Limb (tissue), 2 donors: ENCODE measurements at regions not wholly inside any gene's neighbourhood (a gene's known extent, or its start where the extent isn't known, plus 50 kb on each side); places are given as distances from the start of the nearest gene placed in this dataset.

ENCODE experiments used
- DNase-seq, 2 donors: peaks; one replicate each; pipeline ENCODE4 v3.0.0-alpha.2; 2016; ENCODE audit errors: extremely low spot score in 2 of 2

DNA sequence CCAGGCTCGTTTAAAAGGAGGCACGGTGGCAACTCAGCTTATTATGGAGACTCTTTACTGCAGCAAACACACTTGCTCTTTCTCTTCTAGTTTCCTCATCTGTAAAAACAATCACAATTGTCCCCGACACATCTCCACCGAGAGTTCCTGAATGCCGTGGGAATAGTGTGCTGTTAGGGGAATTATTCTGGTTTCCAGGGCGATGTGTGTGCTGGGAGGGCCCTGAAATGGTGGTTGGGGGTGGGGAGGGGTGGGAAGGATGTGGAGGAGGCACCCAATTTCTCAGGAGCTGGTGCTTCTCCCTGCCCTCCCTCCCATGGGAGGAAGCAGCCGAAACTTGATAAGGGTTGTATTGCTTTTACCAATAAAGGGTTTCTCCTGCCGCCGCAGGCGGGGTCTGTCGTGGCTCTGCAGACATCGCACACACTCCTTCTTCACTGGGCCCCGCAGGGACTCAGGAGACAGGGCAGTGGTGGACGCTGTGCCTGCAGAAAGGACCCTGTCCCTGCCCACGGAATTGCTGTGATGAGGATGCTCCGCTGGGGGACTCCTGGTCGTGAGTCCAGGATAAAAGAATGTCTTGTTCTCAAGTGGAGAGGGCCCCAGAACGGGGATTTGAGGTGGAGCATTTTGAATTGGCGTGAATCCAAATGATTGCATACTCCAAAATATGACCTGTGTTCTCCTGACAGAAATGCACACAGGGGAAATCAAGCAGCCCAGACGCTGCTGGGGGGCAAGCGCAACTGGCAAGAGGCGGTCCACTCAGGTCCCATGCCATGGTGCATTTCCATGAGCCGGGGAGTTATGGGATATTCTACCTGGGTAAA is 119.2 kb downstream of the ACKR3 start:
- DNase-seq: no peak

DNA sequence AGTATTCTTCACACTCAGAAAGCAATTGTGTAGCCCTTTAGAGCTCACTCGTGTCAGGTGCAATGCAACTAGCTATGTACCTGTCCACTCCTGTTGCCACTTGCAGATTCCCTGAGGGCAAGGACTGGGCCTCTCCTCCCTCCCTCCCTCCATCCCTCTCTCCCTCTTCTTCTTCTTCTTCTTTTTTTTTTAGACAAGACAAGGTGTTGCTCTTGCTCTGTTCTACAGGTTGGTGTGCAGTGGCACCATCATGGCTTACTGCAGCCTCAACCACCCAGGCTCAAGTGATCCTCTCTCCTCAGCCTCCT is 119.7 kb downstream of the ACKR3 start:
- no peak for DNase-seq

DNA sequence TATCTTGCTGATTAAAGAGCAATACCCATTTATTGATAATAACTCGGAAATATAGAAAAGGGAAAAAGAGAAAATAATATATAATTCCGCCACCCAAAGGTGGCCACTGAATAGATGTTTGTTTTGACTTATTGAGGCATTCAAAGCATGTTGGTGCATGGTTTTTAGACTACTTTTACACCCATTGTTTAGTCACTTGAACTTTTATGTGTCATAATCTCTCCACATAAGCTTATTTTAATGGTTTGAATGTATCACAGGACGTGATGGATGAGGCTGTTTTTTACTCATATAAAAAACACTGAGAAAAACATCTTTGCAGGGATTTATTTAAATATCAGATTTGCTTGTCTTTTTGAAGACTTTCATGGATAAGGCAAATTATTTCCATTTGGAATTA is 120.4 kb downstream of the ACKR3 start:
- DNase-seq: no peak

DNA sequence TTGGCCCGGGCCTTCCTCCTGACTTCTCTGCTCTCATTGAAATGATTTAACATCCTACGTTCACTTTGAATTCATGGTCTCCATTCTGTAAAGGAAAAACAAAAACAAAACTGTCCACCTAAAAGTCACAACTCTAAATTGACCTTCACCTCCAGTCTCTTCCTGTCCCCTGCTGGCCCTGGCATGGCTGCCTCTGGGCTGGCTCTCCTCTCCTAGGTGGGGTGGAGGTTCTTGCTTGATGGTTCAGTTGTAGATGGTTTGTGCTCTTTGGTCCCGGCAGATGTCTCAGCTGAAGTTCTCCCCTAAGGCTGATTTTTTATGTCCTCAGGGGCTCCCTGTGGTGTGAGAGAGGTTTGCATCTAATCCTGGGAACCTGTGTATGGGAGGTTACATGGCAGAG is 121.1 kb downstream of the ACKR3 start:
- no peak for DNase-seq

DNA sequence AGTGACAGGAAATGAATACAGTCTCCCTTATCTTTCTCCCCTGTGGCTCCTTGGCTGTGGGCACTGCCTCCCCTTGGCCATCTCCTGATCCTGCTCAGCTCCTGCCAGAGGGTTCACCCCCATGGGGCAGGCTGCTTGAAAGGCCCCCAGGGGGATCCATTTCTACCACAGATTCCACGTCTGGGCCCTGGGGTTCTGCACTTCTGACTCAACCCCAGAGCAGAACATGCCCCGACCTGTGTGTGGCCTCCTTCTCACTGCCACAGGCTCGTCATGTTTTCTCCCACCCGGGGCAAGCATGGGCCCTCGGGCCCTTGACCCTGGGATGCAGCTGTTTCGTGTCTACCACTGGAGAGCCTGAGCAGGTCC is 122.2 kb downstream of the ACKR3 start:
- DNase-seq: no peak

DNA sequence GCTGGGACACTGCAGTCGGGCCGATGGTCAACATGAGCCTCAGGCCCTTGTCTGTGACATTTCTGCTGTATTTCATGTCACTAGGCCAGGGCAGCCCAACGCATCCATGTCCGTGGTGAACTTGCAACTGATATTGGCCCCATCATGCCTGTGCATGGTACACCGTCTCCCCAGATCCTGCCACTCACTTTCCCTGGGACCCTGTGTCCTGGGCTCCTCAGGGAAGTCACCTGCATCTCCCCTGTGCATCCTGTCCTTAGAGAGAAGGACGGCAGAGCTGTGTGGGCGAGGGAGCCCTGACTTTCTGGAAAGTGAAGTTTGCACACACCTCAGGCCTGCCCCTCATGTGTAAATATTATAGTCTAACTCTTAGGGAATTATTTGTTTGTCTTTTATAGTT is 123.3 kb downstream of the ACKR3 start:
- no peak for DNase-seq

DNA sequence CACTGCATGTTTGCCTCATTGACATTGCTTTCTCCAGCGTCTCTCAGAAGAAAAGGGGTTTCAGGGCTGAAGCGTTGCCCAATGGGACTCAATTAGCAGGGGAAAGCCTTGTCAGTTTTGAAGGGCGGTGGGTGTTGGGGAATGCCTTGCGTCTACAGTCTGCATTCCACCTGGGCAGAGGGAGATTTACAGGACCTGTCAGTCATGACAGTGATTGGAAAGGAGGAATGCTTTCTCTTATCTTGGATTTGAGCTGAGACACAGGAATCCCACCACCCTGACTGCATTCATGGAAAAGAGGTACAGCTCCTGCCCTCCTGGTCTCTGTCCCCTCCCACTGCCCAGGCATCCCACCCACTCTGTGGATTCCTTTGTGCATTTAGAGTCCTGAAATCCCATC is 123.9 kb downstream of the ACKR3 start:
- no peak for DNase-seq

DNA sequence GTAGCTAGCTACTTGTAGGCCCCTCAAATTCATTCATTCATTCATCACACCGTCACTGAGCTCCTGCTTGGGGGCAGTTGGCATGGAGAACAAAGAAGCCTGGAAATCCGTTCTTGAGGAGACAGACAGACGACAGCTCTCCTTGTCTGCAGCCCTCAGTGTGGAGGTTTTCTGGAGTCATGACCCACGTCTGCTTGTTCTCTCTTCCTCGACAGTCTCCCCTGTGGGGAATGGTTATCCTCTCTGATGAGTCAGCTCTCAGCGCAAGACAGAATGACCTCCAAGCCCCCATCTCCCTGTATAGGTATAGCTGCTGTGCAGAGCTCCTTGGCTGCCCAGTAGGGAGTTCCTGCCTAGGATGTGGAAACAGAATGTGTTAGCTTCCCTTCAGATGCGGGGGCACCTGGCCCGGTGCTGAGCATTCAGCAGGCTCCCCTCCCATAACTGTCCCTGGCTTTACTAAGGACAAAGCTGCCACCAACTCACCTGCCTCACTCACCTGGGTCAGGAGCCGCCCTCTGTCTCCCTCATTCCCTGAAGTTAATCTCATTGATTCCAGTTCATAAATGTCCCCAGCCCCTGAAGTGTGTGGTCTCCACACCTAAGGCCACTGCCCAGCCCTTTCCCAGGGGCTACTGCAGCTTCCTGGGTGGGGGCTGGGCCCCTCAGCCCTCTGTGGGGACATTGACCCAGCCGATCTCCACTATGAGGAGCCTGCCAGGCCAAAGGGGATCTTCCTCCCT is 124.7 kb downstream of the ACKR3 start:
- DNase-seq: no peak

DNA sequence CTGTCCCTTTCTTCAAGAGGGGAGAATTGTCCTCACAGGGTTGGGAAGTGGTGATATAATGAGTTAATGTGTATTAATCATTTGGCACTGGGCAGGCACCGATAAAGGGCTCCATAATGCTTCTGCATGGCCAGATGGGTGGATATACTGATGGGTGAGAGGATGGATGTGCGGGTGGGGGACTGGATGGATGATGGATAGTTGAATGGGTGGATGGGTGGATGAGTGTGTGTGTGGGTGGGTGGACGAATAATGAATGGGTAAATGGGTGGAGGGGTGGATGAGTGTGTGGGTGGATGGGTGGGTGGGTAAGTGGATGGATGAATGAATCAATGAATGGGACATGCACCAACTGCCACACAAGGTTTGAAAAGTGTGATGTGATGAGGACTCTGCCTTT is 127.2 kb downstream of the ACKR3 start:
- DNase-seq: no peak

DNA sequence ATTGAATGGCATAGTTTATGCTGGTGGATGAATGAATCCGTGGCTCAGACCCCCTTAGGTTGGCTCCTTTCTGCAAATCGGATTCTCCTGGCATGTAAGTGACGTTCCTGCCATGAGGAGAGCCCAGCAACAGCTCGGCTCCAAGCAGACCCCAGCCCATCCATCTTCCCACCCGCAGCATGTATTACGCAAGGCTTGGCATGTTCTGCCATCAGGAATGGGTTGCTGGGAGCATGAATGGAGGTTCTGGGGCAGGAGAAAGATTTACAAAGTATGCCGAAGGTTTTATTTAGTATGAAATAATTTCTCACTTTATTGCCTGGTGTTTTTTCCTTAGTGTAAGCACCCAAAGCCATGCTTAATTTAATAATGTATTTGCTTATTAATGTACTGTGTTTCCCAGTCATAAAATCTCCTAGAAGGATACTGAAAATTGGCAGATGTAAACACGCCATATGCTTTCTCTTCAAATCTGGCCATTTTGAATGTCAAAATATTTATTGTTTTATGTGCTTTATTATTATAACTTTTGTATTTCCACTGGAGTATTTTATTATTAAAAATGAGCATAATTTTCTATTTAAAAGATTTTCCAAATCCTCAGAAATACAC is 128.5 kb downstream of the ACKR3 start:
- DNase-seq: no peak

DNA sequence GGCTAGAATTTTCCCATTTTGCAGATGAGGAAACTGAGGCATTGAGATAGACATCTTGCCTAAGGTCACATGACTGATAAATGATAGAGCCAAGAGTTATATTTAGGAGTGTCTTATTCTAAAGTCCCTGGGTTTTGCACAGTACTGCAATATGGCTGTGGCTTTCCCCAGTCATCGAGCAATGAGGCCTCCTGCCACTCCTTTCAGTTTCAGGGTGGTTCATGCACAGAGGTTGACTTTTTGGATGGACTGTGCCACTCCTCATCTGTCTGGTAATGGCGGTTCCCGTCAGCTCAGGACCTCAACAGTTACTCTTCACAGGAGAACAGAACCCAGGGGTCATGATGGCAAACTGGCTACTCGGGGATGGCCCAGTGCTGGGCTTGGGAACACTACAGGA is 131.1 kb downstream of the ACKR3 start:
- DNase-seq: no peak

DNA sequence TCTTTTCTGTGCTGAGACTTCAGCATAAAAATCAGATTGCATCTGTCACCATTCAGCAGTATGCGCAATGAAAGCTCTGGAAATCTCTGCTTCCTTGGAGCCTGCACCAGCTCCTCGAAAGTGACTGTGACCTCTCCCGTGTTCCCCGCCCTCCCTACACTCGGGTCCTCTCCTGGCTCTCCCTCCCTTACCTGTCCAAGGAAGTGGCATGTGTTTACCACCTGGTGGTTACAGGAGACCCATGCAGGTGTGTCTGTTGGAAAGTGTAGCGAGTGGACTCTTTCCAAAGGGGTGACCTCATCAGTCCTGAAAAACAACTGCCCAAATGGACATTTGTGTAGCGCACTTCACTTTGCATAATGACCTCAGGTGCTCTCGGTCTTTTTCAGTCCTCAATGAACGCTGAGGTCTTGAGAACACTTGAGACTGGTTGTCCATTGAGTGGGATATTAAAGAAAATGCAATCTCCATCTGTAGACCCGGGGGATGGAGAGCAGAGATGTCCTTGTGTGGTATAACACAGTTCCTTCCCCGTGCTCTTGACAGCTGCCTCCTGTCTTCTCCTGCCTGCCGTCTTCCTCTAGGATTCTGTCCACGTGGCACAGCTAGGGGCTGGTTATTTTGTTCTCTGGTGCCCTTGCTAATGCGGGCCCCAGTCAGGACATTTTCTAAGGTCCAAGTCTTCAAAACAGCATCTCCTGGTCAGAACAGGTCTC is 133.2 kb downstream of the ACKR3 start:
- no peak for DNase-seq

DNA sequence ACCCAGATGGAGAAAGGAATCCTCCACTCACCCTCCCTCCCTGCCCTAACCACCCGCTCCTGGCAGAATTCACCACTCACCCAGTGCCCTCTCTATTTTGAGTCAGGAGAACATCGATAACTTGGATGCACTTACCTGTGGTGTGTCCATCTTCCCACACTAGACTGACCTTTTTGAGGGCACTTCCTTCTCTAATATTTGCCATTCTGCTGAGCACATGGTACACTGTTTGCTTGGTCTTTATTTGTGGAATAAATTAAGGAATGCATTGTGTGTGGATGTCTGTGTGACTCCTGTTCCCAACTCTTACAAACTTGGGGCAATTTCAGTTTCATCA is 133.7 kb downstream of the ACKR3 start:
- DNase-seq: no peak

DNA sequence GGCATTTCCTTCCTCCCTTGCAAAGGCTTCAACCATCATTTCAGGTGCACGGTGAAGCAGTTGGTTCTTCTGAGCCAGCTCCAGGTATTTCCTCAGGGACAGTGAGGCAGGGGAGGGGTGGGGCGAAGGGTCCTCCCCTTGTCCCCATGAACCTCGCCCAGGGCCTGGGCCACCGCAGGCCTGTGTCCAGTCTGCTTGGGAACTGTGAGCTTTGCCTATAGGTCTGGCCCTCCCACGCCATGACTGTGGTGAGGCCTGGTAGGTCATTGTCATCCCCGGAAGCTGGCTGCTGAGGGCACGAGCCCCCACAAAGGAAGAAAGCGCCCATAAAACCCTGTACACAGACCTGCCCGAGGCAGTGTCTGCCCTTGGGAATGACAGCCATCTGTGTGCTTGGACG is 134.3 kb downstream of the ACKR3 start:
- no peak for DNase-seq

DNA sequence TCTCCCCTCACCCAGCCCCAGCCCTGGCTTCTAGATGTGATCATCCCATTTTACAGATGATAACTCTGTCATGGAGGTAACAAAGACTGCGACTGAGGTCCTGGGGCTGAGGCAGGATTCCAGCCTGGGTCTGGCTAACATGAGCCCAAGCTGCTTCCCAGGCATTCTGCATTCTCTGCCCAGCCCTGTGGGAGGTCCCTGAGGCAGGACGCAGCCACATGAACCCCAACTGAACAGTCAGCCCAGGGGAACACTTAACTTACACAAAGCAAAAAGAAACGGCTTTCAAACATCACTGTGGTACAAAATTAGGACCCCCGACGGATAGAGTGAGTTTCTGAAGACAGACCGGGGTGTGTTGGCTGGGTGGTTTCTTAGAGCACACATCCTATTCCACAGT is 135.3 kb downstream of the ACKR3 start:
- no peak for DNase-seq

DNA sequence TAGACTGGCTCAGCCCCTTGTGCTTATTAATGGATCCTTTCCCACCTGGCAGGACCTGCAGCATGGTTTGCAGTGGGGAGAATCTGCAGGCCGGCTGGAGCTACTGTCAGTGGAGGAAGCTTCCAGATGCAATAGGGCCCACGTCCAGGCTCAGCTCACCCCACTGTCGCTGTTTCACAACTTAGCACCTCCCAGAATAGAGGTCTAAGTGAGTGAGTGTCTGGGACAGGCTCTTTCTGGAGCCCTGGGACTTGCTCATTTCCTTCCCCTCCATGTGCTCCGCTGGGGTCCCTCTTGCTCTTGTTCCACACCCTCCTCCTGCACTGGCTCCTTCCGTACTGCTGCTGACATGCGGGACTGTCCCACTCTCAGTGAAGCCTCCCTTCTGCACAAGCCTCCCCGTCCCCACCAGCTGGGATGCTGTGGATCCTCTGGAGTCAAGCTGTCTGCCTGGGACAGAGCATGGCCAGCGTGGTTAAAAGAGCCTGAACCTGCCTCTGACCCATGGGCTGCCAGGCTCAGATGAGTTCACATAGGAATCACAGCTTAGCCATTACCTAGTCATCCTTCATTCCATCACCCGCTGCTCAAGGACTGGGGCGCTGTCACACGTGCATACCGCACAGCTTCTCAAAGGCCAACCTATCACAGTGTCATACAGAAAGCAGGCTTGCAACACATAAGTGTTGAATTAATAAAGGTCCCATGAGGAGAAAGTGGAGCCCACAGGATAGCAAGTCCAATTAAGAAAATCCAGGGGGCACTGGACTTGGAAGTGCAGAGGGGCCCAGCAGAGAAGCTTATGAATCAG is 135.9 kb downstream of the ACKR3 start:
- no peak for DNase-seq

DNA sequence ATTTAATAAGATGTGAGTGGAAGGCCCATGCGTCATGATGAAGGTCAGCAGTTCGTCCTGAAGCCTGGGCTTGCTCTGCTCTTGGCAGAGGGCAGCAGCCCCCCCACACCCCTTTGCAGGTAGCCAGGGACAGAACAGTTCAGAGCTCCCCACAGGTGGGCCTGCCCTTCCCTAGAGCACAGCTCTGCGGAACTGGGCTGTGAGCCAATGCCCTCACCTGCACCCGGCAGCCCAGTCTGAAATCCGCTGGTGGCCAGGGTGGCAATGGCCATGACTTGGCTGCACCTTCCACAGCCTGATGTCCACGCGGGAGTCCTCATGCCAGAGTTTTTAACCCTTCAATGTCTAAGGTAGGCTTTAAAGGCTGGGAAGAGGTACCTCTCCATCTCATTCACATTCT is 136.7 kb downstream of the ACKR3 start:
- no peak for DNase-seq

DNA sequence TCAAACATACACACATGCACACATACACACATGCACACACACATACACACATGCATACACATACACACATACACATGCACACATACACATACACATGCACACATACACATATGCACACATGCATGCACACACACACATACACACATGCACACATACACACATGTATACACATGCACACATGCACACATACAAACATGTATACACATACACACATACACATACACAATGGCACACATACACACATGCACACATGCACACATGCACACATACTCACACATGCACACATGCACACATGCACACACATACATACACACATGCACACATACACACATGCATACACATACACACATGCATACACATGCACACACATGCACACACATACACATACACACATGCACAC is 137.2 kb downstream of the ACKR3 start:
- no peak for DNase-seq

DNA sequence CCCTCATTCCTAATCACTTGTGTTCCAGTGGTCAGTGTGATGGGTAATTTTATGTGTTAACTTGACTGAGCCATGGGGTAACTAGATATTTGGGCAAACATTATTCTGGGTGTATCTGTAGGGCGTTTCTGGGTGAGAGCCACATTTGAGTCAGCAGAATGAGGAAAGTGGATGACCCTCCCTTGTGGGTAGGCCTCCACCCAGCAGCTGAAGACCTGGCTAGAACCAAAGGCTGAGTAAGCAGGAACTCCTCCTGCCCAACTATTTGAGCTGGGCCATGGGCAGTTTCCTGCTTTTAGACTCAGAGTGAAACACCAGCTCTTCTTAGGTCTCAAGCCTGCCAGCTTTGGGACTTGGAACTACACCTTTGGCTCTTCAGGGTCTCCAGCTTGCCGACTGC is 141.8 kb downstream of the ACKR3 start:
- DNase-seq: no peak

DNA sequence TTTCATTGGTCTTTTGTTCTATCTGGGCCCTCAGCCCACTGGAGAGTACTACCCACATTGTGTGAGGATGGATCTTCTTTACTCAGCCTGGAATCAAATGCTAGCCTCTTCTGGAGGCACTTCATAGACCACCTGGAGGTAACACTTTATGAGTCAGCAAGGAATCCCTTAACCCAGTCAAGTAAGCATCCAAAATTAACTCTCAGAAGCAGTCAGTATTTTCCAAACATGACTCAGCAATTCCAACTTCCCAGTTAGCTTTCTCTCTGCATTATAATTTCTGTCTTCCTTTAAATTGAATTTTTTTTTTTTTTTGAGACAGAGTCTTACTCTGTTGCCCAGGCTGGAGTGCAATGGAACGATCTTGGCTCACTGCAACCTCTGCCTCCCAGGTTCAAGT is 142.7 kb downstream of the ACKR3 start:
- no peak for DNase-seq

DNA sequence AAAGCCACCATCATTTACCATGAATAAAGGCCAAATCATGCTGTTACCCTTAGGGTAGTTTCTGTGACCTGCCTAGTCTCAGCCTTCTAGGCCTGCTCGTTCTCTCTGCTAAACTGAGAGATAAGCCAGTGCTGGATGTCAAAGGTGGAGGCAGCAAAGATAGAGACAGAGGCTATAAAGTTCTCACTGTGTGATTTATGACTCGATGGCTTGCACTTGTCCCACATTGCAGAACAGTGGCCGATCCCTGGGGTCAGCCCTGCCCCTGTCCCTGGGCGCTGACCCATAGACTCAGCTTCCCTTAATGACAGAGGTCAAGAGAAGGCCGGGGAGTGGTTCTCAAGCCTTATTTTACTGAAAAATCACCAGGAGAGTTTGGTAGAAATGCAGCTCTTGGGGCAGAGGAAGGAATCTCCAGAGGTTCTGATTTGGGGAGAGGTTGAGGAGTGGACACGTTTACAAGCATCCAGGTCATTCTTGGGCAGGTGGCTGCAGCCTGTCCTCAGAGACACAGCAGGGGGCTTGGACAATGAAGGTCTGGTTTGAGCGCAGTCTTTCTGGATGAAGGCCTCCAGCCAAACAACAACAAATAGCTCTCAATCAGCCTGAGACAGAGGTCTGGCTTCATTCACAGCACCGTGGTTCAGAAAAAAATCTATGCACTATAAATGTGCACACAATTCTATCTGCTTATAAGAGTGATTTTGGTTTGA is 143.5 kb downstream of the ACKR3 start:
- no peak for DNase-seq
